Epithelial cell of esophagus (primary cell): ENCODE measurements at regions not wholly inside any gene's neighbourhood (a gene's known extent, or its start where the extent isn't known, plus 50 kb on each side); places are given as distances from the start of the nearest gene placed in this dataset.

Experiments used
- DNase-seq: peaks from one replicate; pipeline ENCODE4 v3.0.0; 2010; ENCODE audit warnings: low read depth
- H3K4me3 ChIP-seq: 2 replicates; pipeline ENCODE4 v1.5.1; 2011; ENCODE audit warnings: mild to moderate bottlenecking, low read length, control low read depth
- CTCF ChIP-seq: IDR thresholded peaks from 2 replicates; pipeline ENCODE4 v1.5.1; 2011; ENCODE audit warnings: low read depth, mild to moderate bottlenecking, low read length, control low read depth, inconsistent platforms; ENCODE audit not compliant: insufficient read depth; ENCODE audit errors: missing control alignments

- TF ChIP-seq CTCF: no peak
- H3K4me3 ChIP-seq: no peak overlapping the region
- no peak for DNase-seq
Measured at GRCh38 chr1:22285549-22286396, 142.9 kb upstream of the WNT4 start.

- no peak for TF ChIP-seq CTCF
- DNase-seq: no peak
- no peak overlapping the region for H3K4me3 ChIP-seq
Measured at GRCh38 chr1:22286491-22286890, 143.6 kb upstream of the WNT4 start.

GRCh38 chr1:22287273-22287672, 144.4 kb upstream of the WNT4 start:
- TF ChIP-seq CTCF: no peak
- H3K4me3 ChIP-seq: no peak overlapping the region
- DNase-seq: no peak

GRCh38 chr1:22287946-22288520, 145.1 kb upstream of the WNT4 start:
- DNase-seq: peak; percentile 19
- TF ChIP-seq CTCF: no peak
- no peak overlapping the region for H3K4me3 ChIP-seq

GRCh38 chr1:22288593-22289241, 145.8 kb upstream of the WNT4 start:
- TF ChIP-seq CTCF: no peak

GRCh38 chr1:22289307-22289995, 146.6 kb upstream of the WNT4 start:
- no peak for TF ChIP-seq CTCF
- no peak overlapping the region for H3K4me3 ChIP-seq
- no peak for DNase-seq

More at GRCh38 chr1:22288593-22289241, 145.8 kb upstream of the WNT4 start:
- DNase-seq: no peak
- H3K4me3 ChIP-seq: no peak overlapping the region
